ENCODE measurements at regions not wholly inside any gene's neighbourhood (a gene's known extent, or its start where the extent isn't known, plus 50 kb on each side); places are given as distances from the start of the nearest gene placed in this dataset.

DNA sequence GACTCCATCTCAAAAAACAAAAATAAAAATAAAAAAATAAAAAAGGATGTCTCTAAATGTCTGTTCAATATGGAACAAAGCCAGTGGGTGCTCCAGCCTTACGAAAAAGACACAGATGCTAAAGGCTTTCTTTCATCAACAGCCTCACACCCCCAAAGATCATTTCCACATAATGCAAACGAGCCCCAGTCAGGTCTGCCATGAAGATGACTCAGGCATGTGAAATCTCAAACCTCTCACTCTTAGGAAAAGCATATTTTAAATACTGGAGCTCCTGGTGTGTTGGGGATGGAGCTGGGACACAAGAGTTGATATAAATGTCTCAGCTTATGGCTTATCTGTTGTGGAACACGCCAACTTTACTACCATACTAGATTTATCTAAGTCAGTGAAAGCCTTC, 49.9 kb upstream of the PLXNC1 start (continued):
- TF ChIP-seq, protein P1, sequence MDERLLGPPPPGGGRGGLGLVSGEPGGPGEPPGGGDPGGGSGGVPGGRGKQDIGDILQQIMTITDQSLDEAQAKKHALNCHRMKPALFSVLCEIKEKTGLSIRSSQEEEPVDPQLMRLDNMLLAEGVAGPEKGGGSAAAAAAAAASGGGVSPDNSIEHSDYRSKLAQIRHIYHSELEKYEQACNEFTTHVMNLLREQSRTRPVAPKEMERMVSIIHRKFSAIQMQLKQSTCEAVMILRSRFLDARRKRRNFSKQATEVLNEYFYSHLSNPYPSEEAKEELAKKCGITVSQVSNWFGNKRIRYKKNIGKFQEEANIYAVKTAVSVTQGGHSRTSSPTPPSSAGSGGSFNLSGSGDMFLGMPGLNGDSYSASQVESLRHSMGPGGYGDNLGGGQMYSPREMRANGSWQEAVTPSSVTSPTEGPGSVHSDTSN (CRISPR knock-in tag; IDR thresholded peaks at IDR 0.05; ENCODE audit: low read depth): no peak
- TF ChIP-seq, protein P1 (tag; conservative IDR thresholded peaks at IDR 0.05; ENCODE audit: low read depth): no peak
- TF ChIP-seq, protein P2, sequence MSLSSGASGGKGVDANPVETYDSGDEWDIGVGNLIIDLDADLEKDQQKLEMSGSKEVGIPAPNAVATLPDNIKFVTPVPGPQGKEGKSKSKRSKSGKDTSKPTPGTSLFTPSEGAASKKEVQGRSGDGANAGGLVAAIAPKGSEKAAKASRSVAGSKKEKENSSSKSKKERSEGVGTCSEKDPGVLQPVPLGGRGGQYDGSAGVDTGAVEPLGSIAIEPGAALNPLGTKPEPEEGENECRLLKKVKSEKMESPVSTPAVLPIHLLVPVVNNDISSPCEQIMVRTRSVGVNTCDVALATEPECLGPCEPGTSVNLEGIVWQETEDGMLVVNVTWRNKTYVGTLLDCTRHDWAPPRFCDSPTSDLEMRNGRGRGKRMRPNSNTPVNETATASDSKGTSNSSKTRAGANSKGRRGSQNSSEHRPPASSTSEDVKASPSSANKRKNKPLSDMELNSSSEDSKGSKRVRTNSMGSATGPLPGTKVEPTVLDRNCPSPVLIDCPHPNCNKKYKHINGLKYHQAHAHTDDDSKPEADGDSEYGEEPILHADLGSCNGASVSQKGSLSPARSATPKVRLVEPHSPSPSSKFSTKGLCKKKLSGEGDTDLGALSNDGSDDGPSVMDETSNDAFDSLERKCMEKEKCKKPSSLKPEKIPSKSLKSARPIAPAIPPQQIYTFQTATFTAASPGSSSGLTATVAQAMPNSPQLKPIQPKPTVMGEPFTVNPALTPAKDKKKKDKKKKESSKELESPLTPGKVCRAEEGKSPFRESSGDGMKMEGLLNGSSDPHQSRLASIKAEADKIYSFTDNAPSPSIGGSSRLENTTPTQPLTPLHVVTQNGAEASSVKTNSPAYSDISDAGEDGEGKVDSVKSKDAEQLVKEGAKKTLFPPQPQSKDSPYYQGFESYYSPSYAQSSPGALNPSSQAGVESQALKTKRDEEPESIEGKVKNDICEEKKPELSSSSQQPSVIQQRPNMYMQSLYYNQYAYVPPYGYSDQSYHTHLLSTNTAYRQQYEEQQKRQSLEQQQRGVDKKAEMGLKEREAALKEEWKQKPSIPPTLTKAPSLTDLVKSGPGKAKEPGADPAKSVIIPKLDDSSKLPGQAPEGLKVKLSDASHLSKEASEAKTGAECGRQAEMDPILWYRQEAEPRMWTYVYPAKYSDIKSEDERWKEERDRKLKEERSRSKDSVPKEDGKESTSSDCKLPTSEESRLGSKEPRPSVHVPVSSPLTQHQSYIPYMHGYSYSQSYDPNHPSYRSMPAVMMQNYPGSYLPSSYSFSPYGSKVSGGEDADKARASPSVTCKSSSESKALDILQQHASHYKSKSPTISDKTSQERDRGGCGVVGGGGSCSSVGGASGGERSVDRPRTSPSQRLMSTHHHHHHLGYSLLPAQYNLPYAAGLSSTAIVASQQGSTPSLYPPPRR (CRISPR knock-in tag; IDR thresholded peaks at IDR 0.05; ENCODE audit: borderline replicate concordance): no peak
- TF ChIP-seq TEAD1 (CRISPR knock-in tag; IDR thresholded peaks at IDR 0.05) (no peak), MEIS2 (IDR thresholded peaks at IDR 0.05; ENCODE audit: partially characterized antibody) (peak; percentile 57), PYGO2 (tag; IDR thresholded peaks at IDR 0.05) (no peak), GABPB1 (CRISPR knock-in tag; IDR thresholded peaks at IDR 0.05) (no peak), ZFP1 (CRISPR knock-in tag; IDR thresholded peaks at IDR 0.05) (no peak), NR2C1 (IDR thresholded peaks at IDR 0.05) (no peak), NR2C1 (tag; IDR thresholded peaks at IDR 0.05) (no peak), NFRKB (IDR thresholded peaks at IDR 0.05; ENCODE audit: low read depth) (no peak), CBFA2T3 (IDR thresholded peaks at IDR 0.05) (peak; percentile 44), POLR2AphosphoS2 (IDR thresholded peaks at IDR 0.05; ENCODE audit: low read length) (no peak), SETDB1 (IDR thresholded peaks at IDR 0.05; ENCODE audit: low read length) (no peak), ZNF699 (CRISPR knock-in tag; IDR thresholded peaks at IDR 0.05; ENCODE audit: insufficient replicate concordance) (no peak), NEUROD1 (IDR thresholded peaks at IDR 0.05; ENCODE audit: borderline replicate concordance, low read depth, low read length, partially characterized antibody) (no peak), ZNF785 (CRISPR knock-in tag; IDR thresholded peaks at IDR 0.05) (no peak)
- TF ChIP-seq, protein P3, sequence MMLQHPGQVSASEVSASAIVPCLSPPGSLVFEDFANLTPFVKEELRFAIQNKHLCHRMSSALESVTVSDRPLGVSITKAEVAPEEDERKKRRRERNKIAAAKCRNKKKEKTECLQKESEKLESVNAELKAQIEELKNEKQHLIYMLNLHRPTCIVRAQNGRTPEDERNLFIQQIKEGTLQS (IDR thresholded peaks at IDR 0.05): peak; percentile 46; the same call in 1 of the 2 replicates
- TF ChIP-seq, protein P3 (CRISPR knock-in tag; conservative IDR thresholded peaks at IDR 0.05): no peak
- TF ChIP-seq, protein P4, sequence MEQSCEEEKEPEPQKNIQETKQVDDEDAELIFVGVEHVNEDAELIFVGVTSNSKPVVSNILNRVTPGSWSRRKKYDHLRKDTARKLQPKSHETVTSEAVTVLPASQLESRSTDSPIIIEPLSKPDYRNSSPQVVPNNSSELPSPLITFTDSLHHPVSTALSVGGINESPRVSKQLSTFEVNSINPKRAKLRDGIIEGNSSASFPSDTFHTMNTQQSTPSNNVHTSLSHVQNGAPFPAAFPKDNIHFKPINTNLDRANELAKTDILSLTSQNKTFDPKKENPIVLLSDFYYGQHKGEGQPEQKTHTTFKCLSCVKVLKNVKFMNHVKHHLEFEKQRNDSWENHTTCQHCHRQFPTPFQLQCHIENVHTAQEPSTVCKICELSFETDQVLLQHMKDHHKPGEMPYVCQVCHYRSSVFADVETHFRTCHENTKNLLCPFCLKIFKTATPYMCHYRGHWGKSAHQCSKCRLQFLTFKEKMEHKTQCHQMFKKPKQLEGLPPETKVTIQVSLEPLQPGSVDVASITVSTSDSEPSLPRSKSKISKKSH (CRISPR knock-in tag; IDR thresholded peaks at IDR 0.05): no peak

Measured in K562 (cell line).